ENCODE measurements at regions not wholly inside any gene's neighbourhood (a gene's known extent, or its start where the extent isn't known, plus 50 kb on each side); places are given as distances from the start of the nearest gene placed in this dataset.

- TF ChIP-seq, protein P1, sequence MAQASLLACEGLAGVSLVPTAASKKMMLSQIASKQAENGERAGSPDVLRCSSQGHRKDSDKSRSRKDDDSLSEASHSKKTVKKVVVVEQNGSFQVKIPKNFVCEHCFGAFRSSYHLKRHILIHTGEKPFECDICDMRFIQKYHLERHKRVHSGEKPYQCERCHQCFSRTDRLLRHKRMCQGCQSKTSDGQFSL (CRISPR knock-in tag; IDR thresholded peaks at IDR 0.05): no peak
- TF ChIP-seq CBFB (CRISPR knock-in tag; IDR thresholded peaks at IDR 0.05) (no peak), ZNF646 (CRISPR knock-in tag; IDR thresholded peaks at IDR 0.05) (no peak), RBAK (CRISPR knock-in tag; IDR thresholded peaks at IDR 0.05) (no peak), NR2F2 (IDR thresholded peaks at IDR 0.05; ENCODE audit: borderline replicate concordance, low read depth) (no peak), RNF2 (conservative IDR thresholded peaks at IDR 0.05; ENCODE audit: low read depth) (no peak)
- TF ChIP-seq, protein P2, sequence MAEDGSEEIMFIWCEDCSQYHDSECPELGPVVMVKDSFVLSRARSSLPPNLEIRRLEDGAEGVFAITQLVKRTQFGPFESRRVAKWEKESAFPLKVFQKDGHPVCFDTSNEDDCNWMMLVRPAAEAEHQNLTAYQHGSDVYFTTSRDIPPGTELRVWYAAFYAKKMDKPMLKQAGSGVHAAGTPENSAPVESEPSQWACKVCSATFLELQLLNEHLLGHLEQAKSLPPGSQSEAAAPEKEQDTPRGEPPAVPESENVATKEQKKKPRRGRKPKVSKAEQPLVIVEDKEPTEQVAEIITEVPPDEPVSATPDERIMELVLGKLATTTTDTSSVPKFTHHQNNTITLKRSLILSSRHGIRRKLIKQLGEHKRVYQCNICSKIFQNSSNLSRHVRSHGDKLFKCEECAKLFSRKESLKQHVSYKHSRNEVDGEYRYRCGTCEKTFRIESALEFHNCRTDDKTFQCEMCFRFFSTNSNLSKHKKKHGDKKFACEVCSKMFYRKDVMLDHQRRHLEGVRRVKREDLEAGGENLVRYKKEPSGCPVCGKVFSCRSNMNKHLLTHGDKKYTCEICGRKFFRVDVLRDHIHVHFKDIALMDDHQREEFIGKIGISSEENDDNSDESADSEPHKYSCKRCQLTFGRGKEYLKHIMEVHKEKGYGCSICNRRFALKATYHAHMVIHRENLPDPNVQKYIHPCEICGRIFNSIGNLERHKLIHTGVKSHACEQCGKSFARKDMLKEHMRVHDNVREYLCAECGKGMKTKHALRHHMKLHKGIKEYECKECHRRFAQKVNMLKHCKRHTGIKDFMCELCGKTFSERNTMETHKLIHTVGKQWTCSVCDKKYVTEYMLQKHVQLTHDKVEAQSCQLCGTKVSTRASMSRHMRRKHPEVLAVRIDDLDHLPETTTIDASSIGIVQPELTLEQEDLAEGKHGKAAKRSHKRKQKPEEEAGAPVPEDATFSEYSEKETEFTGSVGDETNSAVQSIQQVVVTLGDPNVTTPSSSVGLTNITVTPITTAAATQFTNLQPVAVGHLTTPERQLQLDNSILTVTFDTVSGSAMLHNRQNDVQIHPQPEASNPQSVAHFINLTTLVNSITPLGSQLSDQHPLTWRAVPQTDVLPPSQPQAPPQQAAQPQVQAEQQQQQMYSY (CRISPR knock-in tag; IDR thresholded peaks at IDR 0.05): no peak
Measured at GRCh38 chr2:5520463-5520972, 171.7 kb upstream of the SOX11 start (continued).
